ENCODE measurements at regions not wholly inside any gene's neighbourhood (a gene's known extent, or its start where the extent isn't known, plus 50 kb on each side); places are given as distances from the start of the nearest gene placed in this dataset.
A peak's percentile ranks its signal among the peaks of the same experiment; 100 is the strongest.

- TF ChIP-seq IRF5 (IDR thresholded peaks at IDR 0.05; ENCODE audit: borderline replicate concordance): no peak
- no peak for TF ChIP-seq ZNF384 (IDR thresholded peaks at IDR 0.05; ENCODE audit: borderline replicate concordance, low read depth, low read length)
- 0 out of 2 replicates have a peak, but pooled peaks have one; percentile 40 for TF ChIP-seq TCF12 (IDR thresholded peaks at IDR 0.05; ENCODE audit: low read depth, low read length)
- TF ChIP-seq ASH2L (IDR thresholded peaks at IDR 0.05; ENCODE audit: borderline replicate concordance, low read depth): 0 out of 2 replicates have a peak, but pooled peaks have one; percentile 68
- TF ChIP-seq IRF4 (IDR thresholded peaks at IDR 0.05; ENCODE audit: low read depth, low read length): peak; percentile 93
- peak; percentile 9; the same call in 1 of the 2 replicates for TF ChIP-seq CBFB (IDR thresholded peaks at IDR 0.05; ENCODE audit: low read depth)
- peak; percentile 20 for TF ChIP-seq ZNF687 (IDR thresholded peaks at IDR 0.05)
- TF ChIP-seq RUNX3 (IDR thresholded peaks at IDR 0.05; ENCODE audit: low read length): peak; percentile 67
- TF ChIP-seq RFX5 (IDR thresholded peaks at IDR 0.05; ENCODE audit: low read depth, low read length): no peak
- peak; percentile 66; the same call in 1 of the 2 replicates for TF ChIP-seq FOXM1 (IDR thresholded peaks at IDR 0.05; ENCODE audit: low read depth, low read length)
- peak; percentile 72 for TF ChIP-seq EED (IDR thresholded peaks at IDR 0.05; ENCODE audit: low read depth)
- no peak for TF ChIP-seq LARP7 (IDR thresholded peaks at IDR 0.05)
- TF ChIP-seq IKZF2 (IDR thresholded peaks at IDR 0.05): peak; percentile 87 to 88
- TF ChIP-seq E4F1 (IDR thresholded peaks at IDR 0.05; ENCODE audit: borderline replicate concordance, partially characterized antibody): no peak
- TF ChIP-seq CHD4 (IDR thresholded peaks at IDR 0.05): peak; percentile 87; the same call in 1 of the 2 replicates
- no peak for TF ChIP-seq EZH2 (IDR thresholded peaks at IDR 0.05; ENCODE audit: borderline replicate concordance, control insufficient read depth, low read depth, low read length)
- no peak for TF ChIP-seq ATF3 (IDR thresholded peaks at IDR 0.05; ENCODE audit: borderline replicate concordance, extremely low read depth, low read depth, low read length)
- no peak for TF ChIP-seq HDGF (IDR thresholded peaks at IDR 0.05)
- peak; percentile 78 for TF ChIP-seq CREM (IDR thresholded peaks at IDR 0.05; ENCODE audit: low read depth)
- TF ChIP-seq IKZF1 (conservative IDR thresholded peaks at IDR 0.05): peak; percentile 87
- TF ChIP-seq NR2F1 (conservative IDR thresholded peaks at IDR 0.05): 0 out of 2 replicates have a peak, but pooled peaks have one; percentile 16
- TF ChIP-seq NFYB (IDR thresholded peaks at IDR 0.05; ENCODE audit: insufficient read depth, low read depth, low read length): no peak
- TF ChIP-seq MEF2A (IDR thresholded peaks at IDR 0.05; ENCODE audit: insufficient read depth, low read depth, low read length): peak; percentile 69; the same call in 1 of the 2 replicates
- no peak for TF ChIP-seq STAT3 (IDR thresholded peaks at IDR 0.05; ENCODE audit: low read depth, low read length)
- no peak for TF ChIP-seq HDAC2 (IDR thresholded peaks at IDR 0.05)
Observed at GRCh38 chr14:22464422-22465142, 124.4 kb downstream of the DAD1 start (continued).
